GM19463 (cell line): ENCODE measurements at regions not wholly inside any gene's neighbourhood (a gene's known extent, or its start where the extent isn't known, plus 50 kb on each side); places are given as distances from the start of the nearest gene placed in this dataset.
"Not testable (repeated sequence)": the region's sequence is repeated elsewhere in the genome, so short reads cannot be mapped to it uniquely, and the experiment has no call there.

ENCODE experiments used
- ATAC-seq: cut with Tn5 transposase; IDR thresholded peaks from one replicate; pipeline ENCODE4 v1.9.1; 2021; ENCODE audit warnings: mild to moderate bottlenecking, moderate library complexity; ENCODE audit not compliant: unreplicated experiment

DNA sequence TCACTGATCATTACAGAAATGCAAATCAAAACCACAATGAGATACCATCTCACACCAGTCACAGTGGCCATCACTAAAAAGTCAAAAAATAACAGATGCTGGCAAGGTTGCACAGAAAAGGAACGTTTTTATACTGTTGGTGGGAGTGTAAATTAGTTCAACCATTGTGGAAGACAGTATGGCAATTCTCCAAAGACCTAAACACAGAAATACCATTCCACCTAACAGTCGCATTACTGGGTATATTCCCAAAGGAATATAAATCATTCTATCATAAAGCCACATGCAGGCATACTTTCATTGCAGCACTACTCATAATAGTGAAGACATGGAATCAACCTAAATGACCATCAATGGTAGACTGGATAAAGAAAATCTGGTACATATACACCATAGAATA is 83.2 kb upstream of the ARID5B start:
- ATAC-seq = not testable (repeated sequence)

DNA sequence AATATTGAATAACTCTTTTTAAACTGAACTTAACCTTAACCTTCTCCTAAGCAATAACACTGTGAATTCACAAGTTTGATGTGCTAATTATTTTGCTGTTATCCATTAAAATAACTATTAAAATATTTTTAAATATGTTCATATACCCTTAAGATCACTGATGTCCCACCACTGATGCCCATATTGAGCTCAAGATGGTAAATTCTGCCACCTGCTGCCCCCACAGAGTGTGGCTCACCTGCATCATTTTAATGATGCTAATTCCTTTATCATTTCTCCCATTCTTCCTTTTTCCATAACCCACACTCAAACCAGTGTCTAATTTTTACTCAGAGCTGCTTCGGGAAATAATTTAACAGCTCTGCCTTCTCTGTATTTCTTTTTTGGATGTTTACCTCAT is 82.3 kb upstream of the ARID5B start:
- no peak for ATAC-seq

GRCh38 chr10:61821153-61821552 is 80.3 kb upstream of the ARID5B start:
- no peak for ATAC-seq

DNA sequence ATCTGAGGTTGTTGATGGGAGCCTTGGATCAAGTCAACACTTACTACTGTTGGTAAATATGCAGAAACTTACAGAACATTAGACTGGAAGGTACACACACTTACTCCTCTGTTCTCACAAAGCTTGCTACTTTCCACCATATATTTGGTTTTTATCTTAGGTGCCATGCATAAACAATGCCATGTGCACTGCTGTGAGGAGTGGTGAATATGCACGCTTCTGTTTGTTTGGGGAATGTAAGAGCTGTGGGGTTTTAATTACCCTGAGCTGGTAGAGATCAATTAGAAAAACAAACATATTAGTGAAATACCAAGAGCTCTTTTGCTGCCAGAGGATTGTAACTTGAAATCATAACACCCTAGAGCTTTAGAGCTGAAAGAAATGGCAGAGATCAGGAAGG is 79.8 kb upstream of the ARID5B start:
- no peak for ATAC-seq

DNA sequence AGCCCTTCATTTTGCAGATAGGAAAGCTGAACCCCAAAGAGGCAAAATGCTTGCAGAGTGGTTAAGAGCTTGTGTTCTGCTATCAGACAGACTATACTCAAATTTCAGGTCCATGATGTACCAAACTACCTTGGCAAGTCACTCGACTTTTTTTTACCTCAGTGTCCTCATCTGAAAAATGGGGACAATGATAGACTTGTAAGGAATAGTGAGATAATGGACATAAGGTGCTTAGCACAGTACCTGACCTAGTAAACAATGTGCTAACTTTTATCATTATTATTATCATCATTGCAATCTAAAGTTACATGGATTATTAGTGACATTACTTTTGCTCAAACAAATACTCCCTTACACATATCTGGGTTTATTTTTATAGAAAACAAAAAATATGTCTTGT is 79.4 kb upstream of the ARID5B start:
- ATAC-seq = no peak

DNA sequence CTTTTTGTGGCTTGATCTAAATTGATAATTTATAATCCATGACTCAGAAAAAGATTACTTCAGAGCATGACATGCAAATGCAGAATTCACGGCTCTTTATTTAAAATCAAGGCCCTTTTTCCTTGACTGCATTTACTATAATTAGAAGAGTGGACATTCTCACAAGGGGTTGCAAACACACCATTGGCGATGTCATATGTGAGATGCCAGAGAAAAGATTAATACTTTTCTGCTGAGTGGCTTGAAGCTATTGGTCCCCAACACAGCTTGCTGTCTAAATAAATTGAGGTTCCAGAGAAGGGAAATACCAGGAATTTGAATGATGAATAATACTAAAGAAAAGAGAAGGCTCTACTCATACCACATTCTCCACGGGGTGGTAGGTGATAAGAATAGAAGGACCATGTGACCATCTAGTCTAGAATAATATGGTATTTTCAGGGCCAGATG is 78.7 kb upstream of the ARID5B start:
- no peak for ATAC-seq

DNA sequence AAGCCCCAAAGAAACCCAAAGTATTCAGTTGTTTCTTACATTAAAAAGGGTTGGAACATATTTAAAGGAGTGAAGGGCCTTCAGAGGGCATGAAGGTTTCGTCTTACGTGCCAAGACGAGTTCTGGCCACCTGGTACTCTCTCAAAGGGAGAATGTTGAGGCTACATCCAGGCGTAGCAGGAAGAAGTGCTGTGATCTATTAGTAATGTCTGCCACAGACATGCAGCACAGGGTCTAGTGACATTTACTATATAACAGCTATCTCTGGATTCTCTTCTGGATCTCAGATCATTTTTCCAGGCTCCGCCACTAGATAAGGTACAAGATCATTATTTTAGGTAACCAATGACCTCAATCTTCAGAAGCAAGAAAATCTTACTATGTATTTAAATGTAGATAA is 76.5 kb upstream of the ARID5B start:
- no peak for ATAC-seq

GRCh38 chr10:61825628-61826027 is 75.9 kb upstream of the ARID5B start:
- ATAC-seq = no peak

DNA sequence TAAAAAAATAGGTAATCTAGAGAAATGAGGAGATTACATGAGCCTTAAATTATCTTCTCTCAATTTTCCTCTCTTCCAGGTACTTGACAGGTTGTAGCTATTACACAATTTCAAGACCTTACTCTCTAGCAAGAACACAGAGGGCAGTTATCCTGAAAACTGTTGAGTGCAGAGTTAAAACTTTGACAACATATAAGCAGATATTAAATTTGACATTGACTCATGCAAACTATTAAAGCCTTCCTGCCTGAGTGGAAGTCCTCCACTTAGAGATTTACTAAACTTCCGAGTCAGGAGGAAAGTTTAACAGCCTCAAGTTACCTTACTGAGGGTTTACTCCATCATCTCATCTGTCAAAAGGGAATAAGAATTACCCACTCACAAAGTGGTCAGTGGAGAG is 73.5 kb upstream of the ARID5B start:
- ATAC-seq = no peak

DNA sequence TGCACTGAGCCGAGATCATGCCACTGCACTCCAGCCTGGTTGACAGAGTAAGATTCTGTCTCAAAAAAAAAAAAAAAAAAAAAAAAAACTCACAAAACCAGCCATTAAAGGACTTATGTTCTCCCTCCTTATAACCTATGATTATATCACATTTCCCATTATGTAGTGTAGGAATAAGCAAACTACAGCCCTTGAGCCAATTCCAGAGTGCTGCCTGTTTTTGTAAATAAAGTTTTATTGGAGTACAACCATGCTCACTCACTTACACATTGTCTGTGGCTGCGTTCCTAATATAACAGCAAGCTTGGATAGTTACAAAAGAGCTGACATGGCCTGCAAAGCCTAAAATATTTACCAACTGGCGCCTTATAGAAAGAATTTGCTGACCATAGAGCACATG is 72.7 kb upstream of the ARID5B start:
- no peak for ATAC-seq

GRCh38 chr10:61830072-61830845 is 71.2 kb upstream of the ARID5B start:
- ATAC-seq = no peak

DNA sequence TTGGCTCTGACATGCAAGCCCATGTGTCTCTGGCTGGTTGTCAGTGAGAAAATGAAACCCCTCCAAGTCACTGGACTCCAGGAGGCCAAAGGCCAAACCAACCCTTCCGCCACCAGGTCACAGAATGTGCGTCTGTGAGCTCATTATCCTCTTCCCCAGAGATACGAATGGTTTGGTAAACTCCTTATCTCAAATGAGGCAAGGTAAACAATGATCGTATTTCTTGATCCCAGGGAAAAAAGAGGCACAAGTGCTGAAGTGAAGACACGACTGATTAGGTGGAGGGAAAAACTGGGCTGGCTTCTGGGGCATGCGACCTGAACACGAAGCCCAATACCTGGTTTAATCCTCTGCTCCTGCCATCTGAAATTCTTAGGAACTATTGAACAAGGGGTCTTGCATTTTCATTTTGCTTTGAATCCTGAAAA is 70.6 kb upstream of the ARID5B start:
- ATAC-seq = no peak

DNA sequence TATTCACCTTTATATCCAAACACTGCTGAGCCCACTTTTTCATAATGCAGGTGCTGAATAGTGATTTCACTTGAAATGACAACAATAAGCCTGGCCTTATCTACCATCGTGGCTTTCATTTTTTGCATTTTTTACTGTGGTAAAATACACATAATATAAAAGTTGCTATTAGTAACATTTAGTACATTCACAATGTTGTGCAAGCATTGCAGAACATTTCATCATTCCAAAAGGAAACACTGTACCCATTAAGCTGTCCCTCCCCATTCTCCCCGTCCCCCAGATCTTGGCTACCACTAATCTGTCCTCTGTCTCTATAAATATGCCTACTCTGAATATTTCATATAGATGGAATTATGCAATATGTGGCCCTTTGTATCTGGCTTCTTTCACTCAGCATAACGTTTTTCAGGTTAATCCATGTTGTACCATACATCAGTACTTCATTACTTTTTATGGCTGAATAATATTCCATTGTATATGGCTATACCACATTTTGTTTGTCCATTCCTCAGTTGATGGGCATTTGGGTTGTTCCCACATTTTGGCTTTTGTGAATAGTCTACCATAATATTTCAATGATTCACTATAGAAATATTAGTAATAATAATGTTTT is 68.5 kb upstream of the ARID5B start:
- ATAC-seq = no peak

- ATAC-seq = no peak
Measured at GRCh38 chr10:61834519-61834918, 67.0 kb upstream of the ARID5B start.

DNA sequence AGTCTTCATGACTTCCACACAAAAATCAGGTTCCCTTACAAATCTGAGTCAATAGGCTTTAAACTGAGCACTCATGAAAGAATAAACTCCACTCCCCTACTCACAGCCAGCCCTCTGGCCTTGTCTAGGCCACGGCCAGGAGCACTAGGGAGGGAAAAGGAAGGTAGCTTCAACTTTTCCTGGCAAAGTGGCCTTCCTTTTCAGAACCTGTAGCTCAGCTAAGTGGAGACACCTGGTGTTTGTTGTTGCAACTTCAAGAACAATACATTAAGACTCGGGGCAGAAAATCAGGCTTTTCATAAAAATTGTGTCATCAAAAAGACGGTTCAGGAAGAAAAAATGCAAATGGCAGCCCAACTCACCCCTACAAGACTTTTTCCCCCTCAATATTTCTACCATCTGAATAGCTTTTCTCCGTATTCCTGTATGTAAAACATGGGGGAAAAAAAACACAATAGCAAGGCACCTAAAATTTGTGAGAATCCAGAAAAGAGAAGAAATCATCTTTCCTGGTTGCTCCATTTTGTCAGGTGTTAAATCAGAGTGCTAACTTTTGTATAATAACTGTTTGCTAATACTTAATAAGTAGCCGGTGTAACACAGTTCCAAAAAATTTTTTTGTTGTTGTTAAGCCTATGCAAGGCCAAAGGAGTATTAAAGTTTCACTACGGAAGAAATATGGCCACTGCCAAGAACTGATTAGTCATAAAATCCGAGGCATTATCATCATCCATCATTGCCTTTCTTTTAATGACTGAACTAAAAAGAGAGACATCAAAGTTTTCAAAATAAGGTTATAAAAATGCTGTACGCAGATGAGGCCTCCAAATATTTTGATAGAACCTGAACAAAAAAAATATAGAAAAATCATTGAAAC is 66.2 kb upstream of the ARID5B start:
- peak; percentile 51 for ATAC-seq

DNA sequence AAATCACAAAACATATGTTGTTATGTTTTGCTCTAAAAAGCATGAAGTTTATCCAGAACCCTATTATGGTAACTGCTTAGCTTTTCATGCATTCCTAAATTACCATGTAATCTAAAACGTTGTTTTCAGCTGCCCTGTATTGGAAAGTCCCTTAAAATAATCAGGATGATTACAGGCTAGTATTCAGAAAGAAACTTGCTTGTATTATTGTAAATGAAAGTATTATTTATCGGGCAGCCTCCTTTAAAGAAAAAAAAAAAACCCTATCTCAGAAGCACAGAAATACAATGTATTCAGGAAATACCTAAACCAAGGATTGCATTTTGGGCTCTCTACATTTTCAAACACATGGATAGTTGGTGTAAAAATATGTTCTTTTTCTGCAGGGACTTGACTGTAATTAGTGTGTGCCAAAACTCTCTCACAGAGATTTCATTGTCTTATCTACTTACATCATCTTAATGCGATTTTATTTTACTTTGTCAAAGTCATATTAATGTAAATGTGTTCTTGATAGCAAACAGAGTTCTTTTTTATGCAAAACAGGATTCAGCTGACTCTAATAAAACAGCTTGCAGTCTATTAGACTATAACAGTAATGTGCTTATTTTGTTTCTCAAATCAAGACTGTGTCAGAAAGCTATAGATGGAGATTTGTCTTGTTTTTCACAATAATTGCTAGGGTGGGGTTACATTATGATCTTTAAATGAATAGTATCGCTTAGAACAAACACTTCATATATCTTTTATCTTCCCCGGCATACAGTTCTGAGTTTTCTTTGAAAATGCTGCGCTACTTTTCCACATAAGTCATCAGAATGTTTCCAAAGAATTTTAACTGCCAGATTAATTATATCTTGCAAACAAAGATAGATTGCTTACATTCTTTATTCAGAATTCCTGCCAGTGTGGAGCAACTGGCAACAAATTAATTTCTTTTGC is 65.3 kb upstream of the ARID5B start:
- ATAC-seq = no peak

- no peak for ATAC-seq
Measured at GRCh38 chr10:61836888-61837754, 64.4 kb upstream of the ARID5B start.

GRCh38 chr10:61837755-61838171 is 63.7 kb upstream of the ARID5B start:
- no peak for ATAC-seq

GRCh38 chr10:61839916-61840315 is 61.6 kb upstream of the ARID5B start:
- no peak for ATAC-seq

DNA sequence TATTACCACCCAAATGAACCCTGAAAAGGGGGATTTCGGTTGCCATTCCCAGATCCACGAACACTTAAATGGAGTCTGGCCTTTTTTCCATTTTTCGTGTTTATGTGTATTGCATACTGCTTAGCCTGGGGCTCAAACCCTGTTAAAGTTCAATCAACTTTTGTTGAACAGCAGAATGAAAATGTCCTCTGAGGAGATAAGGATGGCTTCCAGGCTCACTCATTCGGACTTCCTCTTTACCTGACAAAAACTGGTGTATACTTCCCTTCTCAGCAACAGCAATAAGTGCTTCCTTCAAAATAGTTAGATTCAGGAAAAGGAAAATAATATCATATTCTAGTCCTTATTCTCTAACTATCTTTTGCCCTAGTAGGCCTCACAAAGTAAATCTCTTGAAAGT is 61.1 kb upstream of the ARID5B start:
- ATAC-seq = no peak
